HepG2 (cell line): ENCODE measurements at regions not wholly inside any gene's neighbourhood (a gene's known extent, or its start where the extent isn't known, plus 50 kb on each side); places are given as distances from the start of the nearest gene placed in this dataset.

Source experiments
- ATAC-seq: fragments of 200-7000 bp; cut with Tn5 transposase; 3 replicates; pipeline ENCODE4 v1.9.1; 2020; ENCODE audit warnings: mild to moderate bottlenecking, moderate library complexity
- BruUV-seq: library from RNA; stranded (reverse); fragments of 400-500 nt; replicated peaks from 2 replicates; lab custom pipeline; 2021; lab: Mats Ljungman, UMichigan
- CTCF ChIA-PET: fragments of 300-600 bp; formaldehyde crosslinking; extraction: SDS; loops from one replicate; lab custom pipeline; 2021; ENCODE audit warnings: low total read pairs, inconsistent platforms, low intra/inter-chr PET ratio; lab: Yijun Ruan, JAX
- POLR2A ChIA-PET: fragments of 350-600 bp; sonication (Branson Sonifier 250); formaldehyde crosslinking; loops from one replicate; lab custom pipeline; 2020; ENCODE audit warnings: antibody characterized with exemption, inconsistent platforms; lab: Yijun Ruan, JAX
- DNase-seq: peaks from one replicate; pipeline ENCODE4 v3.0.0-alpha.2; 2015; ENCODE audit warnings: low spot score
- FAIRE-seq: peaks from 3 replicates; lab custom pipeline; 2011; peaks lifted over from hg19 to GRCh38; lab: Jason Lieb, UNC
- H2AFZ ChIP-seq: one replicate; pipeline ENCODE4 v1.6.1; 2011; ENCODE audit warnings: low read length, inconsistent platforms
- H3K27ac ChIP-seq: fragments of 300-600 bp; 3 replicates; pipeline ENCODE4 v1.8.0; 2011; ENCODE audit warnings: mixed run types, mild to moderate bottlenecking, mixed read lengths, low read length, inconsistent platforms; ENCODE audit not compliant: insufficient read depth; ENCODE audit errors: extremely low read length
- H3K27me3 ChIP-seq, 2 experiments: fragments of 200-600 bp in 1 of 2; 2 replicates in 1 of 2; 3 replicates in 1 of 2; pipeline versions ENCODE4 v1.6.0 to v1.8.0; 2011; ENCODE audit warnings: low read length in 2 of 2, mild to moderate bottlenecking in 2 of 2, moderate library complexity in 2 of 2, inconsistent platforms in 1 of 2; ENCODE audit not compliant: insufficient read depth in 2 of 2, control insufficient read depth in 1 of 2
- H3K36me3 ChIP-seq, 2 experiments: fragments of 200-600 bp in 1 of 2; replicated peaks in 1 of 2; 2 replicates in 1 of 2; 3 replicates in 1 of 2; pipeline versions ENCODE4 v1.5.1 to v1.8.0; 2011; ENCODE audit warnings: low read length in 2 of 2, inconsistent platforms in 1 of 2; ENCODE audit not compliant: insufficient read depth in 2 of 2, control insufficient read depth in 1 of 2
- H3K4me1 ChIP-seq: 2 replicates; pipeline ENCODE4 v1.5.1; 2012; ENCODE audit warnings: low read length, inconsistent platforms; ENCODE audit not compliant: insufficient read depth
- H3K4me2 ChIP-seq: 2 replicates; pipeline ENCODE4 v1.6.0; 2011; ENCODE audit warnings: low read depth, low read length, inconsistent platforms
- H3K4me3 ChIP-seq, 3 experiments: fragments of 200-600 bp in 1 of 3; sonication (generic), shearing (Covaris generic) in 1 of 3; replicated peaks in 1 of 3; 2 replicates each; pipeline ENCODE4 v1.5.1; 2011 to 2016; ENCODE audit warnings: low read length in 3 of 3, inconsistent platforms in 2 of 3, low read depth in 2 of 3, mild to moderate bottlenecking in 2 of 3, control low read depth in 1 of 3, mixed read lengths in 1 of 3; ENCODE audit not compliant: insufficient read depth in 1 of 3
- H3K79me2 ChIP-seq: one replicate; pipeline ENCODE4 v1.6.1; 2011; ENCODE audit warnings: low read length, inconsistent platforms; ENCODE audit not compliant: insufficient read depth
- H3K9ac ChIP-seq: 2 replicates; pipeline ENCODE4 v1.6.0; 2011; ENCODE audit warnings: mild to moderate bottlenecking, low read depth, low read length, inconsistent platforms; ENCODE audit not compliant: insufficient read depth
- H3K9me3 ChIP-seq: 2 replicates; pipeline ENCODE4 v1.5.1; 2012; ENCODE audit warnings: mild to moderate bottlenecking, low read length
- H4K20me1 ChIP-seq: 2 replicates; pipeline ENCODE4 v1.6.0; 2011; ENCODE audit warnings: inconsistent platforms, mild to moderate bottlenecking, low read length, moderate library complexity; ENCODE audit not compliant: insufficient read depth
- KDM4B ChIP-seq: sonication (generic); formaldehyde crosslinking; IDR thresholded peaks from 2 replicates; pipeline ENCODE4 v1.4.0; 2020; ENCODE audit warnings: missing genetic modification reagents
- KLF16 ChIP-seq, 2 experiments: sonication (generic) in 1 of 2; formaldehyde crosslinking in 1 of 2; IDR thresholded peaks; 2 replicates each; pipeline versions ENCODE4 v1.6.1 to v1.8.0; 2016 to 2023; ENCODE audit warnings: missing genetic modification reagents in 2 of 2, missing compliant biosample characterization in 1 of 2
- TERF1 ChIP-seq: sonication (generic); formaldehyde crosslinking; IDR thresholded peaks from 2 replicates; pipeline ENCODE4 v1.8.0; 2022; ENCODE audit warnings: mild to moderate bottlenecking, missing genetic modification reagents, moderate library complexity
- ZNF572 ChIP-seq: sonication (generic); formaldehyde crosslinking; IDR thresholded peaks from 2 replicates; pipeline ENCODE4 v1.5.1; 2020; ENCODE audit warnings: mild to moderate bottlenecking, missing genetic modification reagents
- WGBS: methylation state at CpG from one replicate; pipeline ENCODE4 v1.1.6; 2017; ENCODE audit warnings: low lambda C conversion rate; 5-methylcytosine and 5-hydroxymethylcytosine counted together
- in situ Hi-C: cut with HindIII; loops from 2 replicates; pipeline ENCODE4 v1.10.0; 2017; ENCODE audit warnings: low pct_unique_long_range_greater_than_20kb; ENCODE audit not compliant: extremely low pct_ligation_motif_present
- intact Hi-C: fragments of 100-400 bp; cut with micrococcal nuclease; formaldehyde crosslinking; loops from one replicate; pipeline ENCODE4 v1.10.0; 2022; ENCODE audit not compliant: unreplicated experiment

DNA sequence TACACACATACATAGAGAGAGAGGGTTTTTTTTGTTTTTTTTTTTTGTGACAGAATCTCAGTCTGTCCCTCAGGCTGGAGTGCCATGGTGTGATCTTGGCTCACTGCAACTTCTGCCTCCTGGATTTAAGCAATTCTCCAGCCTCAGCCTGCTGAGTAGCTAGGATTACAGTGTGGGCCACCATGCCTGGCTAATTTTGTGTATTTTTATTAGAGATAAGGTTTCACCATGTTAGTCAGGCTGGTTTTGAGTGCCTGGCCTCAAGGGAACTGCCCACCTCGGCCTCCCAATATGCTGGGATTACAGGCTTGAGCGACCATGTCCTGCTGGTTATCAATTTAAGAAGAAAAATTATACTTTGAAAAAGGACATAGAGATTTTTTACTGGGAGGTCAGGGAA lies 710.6 kb downstream of the SLC6A15 start:
- Histone ChIP-seq H3K27me3 (no peaks in the 10 kb centered on the region), H3K4me2 (no peak overlapping the region), H3K4me3 (no peak overlapping the region), H2AFZ (no peak overlapping the region), H4K20me1 (no peaks in the 10 kb centered on the region), H3K4me1 (no peaks in the 10 kb centered on the region), H3K27ac (no peak overlapping the region), H3K79me2 (no peaks in the 10 kb centered on the region), H3K36me3 (no peaks in the 10 kb centered on the region), H3K9me3 (no peaks in the 10 kb centered on the region), H3K9ac (no peak overlapping the region)
- no peak for FAIRE-seq
- intact Hi-C loops (no loop called here), in situ Hi-C loops (no loop called here)
- no peak for ATAC-seq
- DNase-seq = no peak
- CTCF ChIA-PET = no interaction called here
- POLR2A ChIA-PET = no interaction called here
- TF ChIP-seq ZNF572 (CRISPR knock-in tag) = no peak
- BruUV-seq = no TSS peak
- WGBS = 0% methylated on average over 2 of the region's 2 CpGs

GRCh38 chr12:84198294-84198946 lies 714.2 kb downstream of the SLC6A15 start:
- no peak overlapping the region for H3K4me2 ChIP-seq
- CTCF ChIA-PET = no interaction called here
- TF ChIP-seq KLF16 (CRISPR knock-in tag; IDR thresholded peaks at IDR 0.05) (no peak), TERF1 (CRISPR knock-in tag) (no peak), KDM4B (no peak)
- TF ChIP-seq, all 625 proteins: peak for 0
- POLR2A ChIA-PET = no interaction called here
- WGBS = 42% methylated on average over 6 of the region's 6 CpGs
- Histone ChIP-seq H3K79me2 (no peaks in the 10 kb centered on the region), H4K20me1 (no peaks in the 10 kb centered on the region), H3K4me1 (no peaks in the 10 kb centered on the region), H3K27me3 (no peaks in the 10 kb centered on the region), H3K4me3 (no peak overlapping the region), H3K9me3 (peaks cover 5% of the 10 kb centered on the region), H3K36me3 (no peaks in the 10 kb centered on the region), H3K9ac (no peak overlapping the region), H3K27ac (no peak overlapping the region), H2AFZ (no peak overlapping the region)
- ATAC-seq (no peak), FAIRE-seq (no peak), DNase-seq (no peak)
- BruUV-seq = no TSS peak
- in situ Hi-C loops (no loop called here), intact Hi-C loops (no loop called here)
